ENCODE measurements at regions not wholly inside any gene's neighbourhood (a gene's known extent, or its start where the extent isn't known, plus 50 kb on each side); places are given as distances from the start of the nearest gene placed in this dataset.

DNA sequence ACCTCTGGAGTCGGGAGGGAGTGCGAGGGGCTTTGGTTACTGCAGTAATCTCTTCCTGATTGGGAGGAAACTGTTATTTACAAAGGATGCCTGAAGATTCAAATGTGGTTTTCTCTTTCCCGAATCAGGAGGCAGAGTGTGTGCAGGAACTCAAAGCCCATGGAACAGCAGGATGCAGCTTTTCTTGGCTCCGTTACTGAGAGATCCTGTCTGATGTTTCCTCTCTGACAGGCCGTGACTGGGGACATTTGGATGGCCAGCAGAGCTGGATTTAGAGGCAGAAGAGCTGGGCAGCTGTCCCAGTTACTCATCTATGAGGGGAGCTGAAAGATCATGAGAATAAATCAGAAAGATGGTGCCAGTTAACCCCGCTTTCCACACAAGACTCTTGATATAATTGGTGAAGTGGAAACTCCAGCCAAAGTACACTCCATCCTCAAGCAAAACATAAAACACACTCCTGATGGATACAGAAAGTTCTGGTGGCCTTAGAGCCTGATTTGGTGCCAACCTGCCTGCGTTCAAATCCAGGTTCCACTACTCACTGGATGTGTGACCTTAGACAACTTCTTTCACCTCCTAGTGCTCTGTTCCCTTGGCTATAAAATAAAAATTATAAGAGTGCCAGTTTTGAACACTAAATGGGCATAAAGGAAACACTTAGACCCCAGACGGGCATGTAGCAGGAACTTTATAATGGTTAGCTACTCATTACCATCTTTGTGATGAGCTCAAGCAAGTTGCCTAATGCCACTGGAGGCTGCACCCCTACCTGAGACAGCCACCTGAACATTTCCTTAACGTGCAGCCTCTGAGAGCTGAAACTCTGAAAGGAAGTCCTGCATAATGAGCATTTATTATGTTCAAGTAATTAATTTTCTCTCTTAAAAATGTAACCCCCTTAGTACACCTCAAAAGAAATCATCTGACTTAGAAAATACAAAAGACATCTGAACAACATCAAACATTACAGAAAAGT is 349.0 kb upstream of the GATB start:
- DNase-seq: no peak

DNA sequence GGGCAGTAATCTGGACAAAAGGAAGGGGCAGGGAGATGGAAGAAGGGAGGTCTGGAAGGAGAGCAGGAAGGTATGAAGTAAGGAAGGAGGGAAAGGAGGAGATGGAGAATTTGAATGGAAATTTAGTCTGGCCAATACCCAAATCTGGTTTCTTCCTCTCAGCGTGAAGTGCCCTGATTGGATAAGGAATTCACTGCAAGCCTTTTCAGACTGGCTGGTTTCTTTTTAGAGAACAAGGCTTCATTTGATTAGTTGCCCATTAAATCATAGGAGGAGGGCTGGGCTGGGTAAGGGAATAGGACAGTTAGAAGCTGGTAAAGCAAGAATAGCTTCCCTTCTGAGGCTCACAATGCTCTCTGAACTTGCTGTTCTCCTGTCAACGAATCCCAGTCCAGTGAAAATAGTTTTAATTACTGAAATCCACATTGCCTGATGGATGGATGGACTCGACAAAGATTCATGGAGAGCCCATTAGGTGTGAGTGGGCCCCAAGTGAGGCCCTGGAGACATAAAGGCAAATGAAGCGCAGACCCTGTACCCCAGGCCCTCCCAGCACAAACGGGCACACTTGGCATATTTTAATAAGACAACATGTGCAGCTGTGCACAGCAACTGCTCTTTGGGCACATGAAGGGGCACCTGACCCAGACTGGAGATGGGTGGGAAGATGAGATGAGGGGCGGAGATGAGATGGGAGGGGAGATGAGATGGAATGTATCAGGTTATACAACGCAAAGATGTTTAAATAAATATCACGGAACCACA is 347.1 kb upstream of the GATB start:
- DNase-seq: no peak

DNA sequence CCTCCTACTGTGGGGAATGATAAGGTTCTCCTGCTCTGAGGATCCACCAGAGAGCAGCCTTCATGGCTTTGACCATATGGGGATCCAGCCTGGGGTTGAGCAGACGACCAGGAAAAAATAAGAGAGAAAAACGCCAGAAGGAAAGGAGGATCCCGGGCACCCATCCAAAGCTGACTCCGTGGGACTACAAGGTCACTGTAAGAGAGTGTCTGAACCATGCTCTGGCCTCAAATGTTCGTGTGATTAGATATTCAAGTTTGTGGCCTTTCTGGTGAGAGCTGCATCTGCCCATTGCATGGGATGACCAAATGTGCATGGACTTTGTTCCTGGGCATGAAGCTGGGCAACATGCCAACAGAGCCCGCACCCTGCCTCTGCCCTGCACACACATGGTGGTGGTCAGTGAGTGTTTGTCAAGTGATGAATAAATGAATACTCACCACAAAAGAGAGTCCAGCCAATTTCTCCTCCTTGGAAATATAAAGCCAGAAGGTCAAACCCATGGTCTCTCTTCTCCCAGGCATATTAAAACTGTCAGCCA is 346.0 kb upstream of the GATB start:
- DNase-seq: no peak

DNA sequence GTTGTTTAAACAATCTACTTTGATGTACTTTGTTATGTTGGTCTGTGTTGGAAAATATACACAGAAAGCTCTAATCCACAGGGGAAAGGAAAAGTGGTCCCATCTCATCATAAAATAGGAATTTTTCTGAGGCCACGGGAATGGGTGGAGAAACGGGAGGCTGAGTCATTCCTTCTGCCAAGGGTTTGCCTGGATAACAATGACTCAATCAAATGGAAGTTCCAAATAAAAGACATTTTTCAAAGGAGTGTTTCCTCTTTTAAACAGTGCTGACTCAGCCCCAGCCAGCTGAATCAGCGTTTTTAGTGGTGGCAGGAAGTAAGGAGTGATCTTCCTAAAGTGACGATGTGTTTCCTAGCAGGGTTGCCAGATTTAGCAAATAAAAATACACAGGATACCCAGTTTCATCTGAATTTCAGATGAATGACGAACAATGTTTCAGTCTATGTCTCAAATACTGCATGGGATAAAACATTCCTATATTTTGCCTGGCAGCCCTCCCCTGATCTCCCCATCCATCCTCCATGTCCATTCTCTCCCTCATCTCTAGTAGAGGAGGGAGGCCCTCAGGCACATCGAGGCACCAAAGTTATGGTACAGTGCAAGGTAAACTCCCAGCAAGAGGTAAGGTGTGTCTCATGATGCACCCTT is 345.4 kb upstream of the GATB start:
- no peak for DNase-seq

DNA sequence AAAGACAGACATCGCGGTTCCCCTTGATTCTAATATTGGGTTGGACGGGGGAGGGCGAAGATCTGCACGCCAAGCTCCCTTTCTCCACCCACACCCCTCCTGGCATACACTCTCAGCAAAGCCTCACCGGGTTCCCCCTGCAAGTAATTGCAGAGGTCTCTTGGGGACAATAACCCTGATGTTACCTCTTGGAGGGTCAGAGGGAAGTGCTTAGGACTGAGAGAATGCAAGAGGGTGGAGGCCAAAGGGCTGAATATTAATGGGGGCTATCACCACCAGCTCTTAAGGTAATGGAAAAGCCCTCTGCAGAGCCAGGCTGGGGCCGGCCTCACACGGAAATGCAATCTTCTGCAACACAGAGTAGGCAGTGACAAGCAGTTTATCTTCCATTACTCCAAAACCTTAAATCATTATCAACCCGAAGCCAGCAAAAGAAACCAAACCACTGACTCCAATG is 344.1 kb upstream of the GATB start:
- no peak for DNase-seq

DNA sequence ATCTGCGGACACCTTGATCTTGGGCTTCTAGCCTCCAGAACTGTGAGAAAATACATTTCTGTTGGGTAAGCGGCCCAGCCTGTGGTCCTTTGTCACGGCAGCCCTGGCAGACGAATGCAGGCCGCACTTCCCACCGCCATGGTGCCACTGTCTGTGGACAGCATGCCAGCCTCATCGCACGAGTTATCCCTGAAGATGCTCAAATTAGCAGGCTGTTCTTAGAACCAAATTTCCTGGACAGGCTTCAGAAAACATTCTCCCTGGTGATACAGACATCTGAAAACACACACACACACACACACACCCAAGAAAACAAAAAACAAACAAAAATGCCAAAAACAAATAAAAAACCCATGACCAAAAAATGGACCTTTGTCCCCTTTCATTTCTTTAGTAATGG is 343.5 kb upstream of the GATB start:
- no peak for DNase-seq

DNA sequence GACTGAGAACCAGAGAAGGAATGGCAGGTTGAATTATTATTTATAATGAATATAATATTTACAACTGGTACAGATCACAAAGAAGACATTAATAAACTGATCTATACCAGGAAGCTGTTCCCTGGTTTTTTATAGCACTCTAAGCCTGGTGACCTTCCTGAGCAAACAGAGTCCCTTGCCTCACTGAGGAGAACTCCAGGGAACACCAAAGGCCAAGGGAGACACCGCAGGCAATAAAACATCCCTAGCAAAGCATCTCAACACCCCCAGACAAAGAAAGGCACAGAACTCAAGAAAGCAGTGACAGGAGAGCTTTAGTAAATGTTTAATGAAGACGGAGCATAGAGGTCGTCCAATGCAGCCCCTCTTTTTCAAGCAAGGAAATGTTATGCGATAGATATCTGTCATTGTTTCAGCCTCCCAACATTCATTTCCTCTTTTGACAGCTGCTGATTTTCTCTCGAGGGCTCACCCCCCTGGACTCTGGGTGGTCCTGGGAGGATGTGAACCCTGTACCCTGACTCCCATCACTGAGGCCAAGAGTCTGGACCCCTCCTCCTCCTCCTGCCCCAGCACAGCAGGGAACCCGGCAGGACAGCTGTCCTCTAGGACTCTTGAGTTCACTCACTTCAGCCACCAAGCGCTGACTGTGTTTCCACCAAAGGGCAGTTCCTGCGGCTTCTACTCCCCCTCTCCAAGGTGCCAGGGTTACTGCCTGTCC is 342.5 kb upstream of the GATB start:
- DNase-seq: no peak

DNA sequence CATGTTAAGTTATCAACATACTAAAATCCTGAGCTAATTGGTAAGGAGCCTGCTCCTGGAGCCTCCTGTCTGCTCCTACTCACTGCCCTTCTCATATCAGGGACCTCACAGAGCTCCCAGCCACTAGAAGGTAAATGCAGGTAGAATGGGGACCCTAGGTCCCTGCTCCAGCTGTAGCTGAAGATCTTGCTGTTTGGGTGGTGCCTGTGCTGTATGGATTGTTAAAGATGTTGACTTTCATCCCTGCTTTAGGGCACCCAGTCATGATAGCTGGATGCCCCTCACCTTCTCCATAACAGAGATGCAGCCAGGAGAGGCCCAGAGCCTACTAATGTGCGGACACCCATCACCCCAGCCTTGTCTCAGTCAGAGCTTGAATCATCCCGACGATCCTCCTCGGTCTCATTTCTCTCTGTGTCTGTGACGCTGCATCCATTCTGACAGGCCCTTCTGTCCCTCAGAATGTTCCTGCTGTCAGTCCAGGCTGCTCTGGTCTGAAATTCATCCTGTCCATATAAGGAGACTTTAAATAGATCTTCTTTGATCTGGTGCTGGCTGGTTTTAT is 341.7 kb upstream of the GATB start:
- no peak for DNase-seq

DNA sequence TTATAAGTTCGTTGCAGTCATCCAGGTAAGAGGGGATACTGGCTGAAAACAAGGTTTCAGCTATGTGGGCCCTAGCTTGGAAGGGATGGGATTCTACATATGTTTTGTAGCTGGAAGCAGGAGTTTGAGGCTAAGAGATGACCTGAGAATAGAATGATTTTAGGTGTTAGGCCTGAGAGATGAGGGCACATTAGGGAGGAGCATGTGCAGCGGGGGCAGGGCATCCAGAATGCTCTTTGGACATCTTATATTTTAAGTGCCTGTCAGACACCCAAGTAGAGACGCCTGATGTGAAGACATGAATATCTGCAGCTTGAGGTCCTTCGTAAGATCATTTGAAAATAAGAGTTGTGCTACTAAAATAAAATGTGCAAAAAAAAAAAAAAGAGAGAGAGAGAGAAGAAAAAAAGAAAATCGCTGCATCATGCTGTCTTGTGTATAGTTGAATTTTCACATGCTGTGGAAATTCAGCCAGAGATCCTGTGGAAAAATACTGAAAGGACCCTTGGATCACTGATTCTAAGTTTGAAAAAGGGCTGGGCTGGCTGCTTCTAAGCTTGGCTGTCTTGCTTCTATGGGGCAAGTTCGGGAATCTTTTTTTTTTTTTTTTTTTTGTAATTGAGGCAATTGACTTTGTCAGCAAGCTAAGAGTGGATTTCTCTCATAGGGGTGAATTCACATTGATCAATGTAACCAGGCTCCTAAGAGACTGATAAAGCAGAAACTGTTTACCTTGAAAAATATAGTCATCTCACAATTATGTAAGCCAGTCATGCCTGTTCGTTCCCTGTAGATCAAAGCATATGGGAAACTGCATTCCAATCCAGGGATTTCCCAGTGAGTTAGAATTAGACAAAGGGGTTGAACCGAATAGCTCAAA is 341.0 kb upstream of the GATB start:
- DNase-seq: no peak

DNA sequence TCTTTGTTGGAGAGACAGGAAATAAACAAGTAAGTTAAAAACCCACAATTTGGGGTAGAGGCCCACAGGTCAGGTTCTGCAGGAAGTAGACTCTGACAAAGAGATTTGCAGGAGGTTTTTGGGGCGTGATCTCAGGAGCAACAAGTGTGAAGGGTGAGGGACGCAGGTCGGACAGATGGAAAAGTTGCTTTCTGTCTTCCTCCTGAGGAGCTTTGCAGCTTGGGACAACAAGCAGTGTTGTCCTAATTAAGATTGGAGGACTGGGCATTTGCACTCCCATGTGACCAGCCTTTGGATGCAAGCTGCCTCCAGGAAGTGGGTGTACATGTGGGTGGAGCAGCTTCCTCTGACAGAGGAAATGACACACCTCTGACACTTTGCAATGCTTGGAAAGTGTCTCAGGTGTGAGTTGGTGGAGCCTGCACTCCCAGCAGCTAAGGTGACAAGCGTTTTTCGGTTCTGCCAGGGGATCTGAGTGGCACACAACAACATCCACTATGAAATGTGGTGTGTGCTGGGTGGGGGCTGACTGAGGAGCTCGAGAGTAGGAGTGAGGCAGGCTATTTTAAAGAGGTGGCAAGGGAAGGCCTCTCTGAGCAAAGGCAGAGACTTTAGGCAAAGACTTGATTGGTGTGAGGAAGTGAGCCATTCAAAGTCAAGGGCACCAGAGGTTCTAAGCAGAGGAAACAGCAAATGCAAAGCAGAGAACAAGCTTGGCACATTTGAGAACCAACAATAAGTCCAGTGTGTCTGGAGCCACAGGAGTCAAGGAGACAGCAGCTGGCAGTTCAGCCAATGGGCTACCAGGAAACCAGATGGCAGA is 339.8 kb upstream of the GATB start:
- DNase-seq: peak; percentile 77

DNA sequence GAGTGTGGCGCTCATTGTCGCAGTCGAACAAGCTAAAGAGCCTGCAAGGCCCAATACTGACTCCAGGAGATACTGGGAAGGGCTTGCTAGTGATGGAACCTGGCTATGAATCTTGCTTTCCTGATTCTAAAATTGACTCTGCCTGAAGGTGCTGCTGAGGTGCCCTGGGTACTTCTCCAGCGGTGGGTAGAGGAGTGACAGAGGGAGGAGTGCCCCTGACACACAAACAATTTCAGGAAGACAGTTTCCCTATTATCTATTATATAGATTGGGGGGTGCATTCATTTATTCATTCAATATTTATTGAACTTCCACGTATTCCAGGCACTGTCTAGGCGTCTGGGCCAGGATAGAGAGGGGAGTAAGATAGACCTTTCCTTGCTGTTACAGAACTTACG is 339.2 kb upstream of the GATB start:
- no peak for DNase-seq

DNA sequence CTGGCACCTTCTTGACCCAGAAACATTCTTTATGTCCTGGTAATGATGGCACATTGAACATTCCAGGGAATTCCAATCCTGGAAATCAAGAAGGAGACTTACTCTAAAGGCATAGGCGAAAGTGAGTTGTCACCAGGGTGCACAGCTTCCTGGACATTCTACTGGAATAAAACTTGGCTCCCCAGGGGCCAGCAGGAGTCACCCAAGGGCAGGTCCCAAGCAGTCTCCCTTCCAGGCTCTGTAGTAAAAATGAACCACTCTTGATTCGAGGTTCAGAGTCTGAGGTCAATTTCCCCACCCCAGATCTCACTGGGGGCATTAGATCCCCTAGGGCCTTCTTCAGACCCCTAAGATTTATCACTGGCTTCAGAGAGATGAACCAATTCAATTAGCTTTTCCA is 338.7 kb upstream of the GATB start:
- DNase-seq: no peak

DNA sequence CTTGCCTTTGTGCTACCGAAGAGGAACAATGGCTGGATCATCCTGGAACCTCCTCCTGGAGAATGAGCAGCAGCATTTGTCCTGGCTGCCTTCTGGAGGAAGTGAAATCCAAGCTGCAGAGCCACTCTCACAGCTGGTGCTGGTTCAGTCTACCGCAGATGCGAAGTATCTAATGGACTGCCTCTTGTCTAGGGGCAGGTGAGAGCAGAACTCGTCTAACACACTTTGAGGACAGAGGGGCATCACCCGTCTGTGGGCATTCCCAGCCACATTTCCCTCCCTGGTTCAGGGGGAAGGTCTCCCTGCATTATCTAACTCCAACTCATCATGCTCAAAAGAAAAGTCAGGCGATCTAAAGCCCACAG is 338.2 kb upstream of the GATB start:
- DNase-seq: no peak

DNA sequence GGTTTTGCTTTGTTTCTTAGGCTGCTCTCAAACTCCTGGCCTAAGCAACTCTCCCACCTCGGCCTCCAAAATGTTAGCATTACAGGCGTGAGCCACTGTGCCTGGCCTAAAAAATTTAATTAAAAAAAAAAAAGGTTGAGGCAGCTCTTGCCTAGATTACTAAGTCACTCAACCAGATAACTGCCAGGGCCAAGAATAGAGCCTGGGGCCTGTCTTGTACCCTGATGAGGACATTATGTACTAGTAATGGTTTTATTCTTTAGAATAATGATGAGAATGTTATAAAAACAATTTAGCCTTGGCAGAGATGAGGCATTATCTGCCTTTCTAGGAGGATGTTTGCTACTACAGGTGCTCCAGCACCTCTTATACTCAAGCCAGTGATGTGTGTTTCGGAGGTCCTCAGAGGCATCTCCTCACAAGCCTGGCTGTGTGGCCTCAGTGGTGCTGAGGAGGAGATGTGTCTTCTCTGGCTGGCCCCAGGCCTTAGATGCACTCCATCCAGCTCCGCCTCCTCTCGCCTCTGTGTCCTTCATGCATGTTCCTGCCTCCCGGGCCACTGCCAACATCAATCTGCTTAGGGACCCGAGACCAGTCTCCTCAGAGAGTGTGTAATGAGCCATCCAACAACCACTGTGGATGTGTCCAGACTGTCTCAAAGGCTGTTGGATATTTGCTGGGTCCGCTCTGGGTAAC is 337.7 kb upstream of the GATB start:
- no peak for DNase-seq

DNA sequence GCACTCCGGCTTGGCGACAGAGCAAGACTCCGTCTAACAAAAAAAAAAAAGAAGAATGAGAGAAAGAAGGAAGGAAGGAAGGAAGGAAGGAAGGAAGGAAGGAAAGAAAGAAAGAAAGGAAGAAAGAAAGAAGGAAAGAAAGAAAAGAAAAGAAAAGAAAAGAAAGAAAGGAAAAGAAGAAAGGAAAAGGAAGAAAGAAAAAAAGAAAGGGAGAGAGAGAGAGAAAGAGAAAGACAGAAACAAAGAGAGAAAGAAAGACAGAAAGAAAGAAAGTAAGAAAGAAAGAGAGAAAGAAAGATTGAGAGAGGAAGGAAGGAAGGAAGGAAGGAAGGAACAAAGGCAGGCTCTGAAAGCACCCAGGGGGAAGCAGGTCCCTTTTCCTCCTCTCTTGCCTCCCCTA is 336.6 kb upstream of the GATB start:
- DNase-seq: no peak

DNA sequence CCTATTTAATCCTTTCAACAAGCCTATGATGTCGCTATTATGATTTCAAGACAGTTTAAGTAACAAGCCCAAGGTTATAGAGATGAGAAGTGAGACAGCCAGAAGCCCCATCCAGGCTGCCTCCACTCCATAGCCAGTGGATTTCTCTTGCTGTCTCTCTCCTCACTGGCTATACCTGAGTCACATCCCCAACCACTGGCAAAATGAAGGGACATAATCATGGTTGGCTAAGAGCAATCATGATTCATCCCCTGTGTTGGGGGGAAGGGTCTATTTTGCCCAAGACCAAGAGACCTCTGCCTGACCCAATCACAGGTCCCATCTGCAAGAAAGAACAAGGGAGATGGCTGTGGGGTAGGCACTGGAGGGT is 334.9 kb upstream of the GATB start:
- no peak for DNase-seq

DNA sequence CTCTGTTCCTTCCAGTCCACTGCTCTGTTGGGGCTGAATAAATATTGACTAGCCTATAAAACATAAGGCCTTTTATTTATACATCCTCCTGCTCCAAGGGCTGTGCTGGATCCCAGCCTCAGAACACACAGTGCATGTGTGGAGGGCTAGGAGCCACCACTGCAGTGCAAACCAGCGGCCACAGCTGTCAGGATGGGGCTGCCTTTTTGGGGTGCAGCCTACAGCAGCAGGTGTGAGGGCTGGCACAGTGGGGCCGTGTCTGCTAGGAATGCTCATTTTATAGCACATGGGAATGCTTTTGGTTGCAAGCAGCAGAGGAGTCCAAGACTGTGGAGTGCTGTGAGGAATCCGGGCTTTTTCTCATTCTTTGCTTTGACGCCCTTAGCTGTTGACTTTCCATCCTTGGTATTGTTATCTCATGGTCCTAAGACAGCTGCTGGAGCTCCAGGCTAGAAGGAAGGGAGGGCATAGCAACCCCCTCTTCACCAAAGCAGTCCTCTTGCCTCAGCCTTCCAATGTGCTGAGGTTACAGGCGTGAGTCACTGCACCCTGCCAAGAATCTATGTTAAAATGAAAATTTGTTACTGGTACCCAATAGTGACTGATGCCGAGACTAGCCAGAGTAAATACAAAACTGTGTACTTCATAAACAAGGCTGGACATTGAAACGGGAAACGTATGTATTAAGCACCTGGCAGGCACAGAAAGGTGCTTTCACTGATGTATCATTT is 334.3 kb upstream of the GATB start:
- DNase-seq: no peak

DNA sequence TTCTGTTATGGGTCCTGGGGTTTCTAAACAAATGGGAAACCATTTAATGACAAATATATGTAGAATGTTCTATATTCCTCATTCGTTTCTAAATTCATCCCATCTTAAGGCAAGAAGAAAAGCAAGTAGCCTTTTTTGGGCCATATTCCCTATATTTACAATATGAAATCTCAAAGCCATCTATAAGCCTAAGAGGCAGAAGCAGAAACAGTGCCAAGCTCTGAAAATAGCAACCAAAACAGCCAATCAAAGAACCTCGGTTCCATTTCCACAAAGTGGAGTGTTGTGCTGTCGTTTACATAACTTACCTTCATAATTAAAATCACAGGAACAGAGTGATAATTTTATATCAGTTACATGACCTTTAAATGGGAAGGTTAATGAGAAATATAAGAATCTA is 330.6 kb upstream of the GATB start:
- DNase-seq: no peak

DNA sequence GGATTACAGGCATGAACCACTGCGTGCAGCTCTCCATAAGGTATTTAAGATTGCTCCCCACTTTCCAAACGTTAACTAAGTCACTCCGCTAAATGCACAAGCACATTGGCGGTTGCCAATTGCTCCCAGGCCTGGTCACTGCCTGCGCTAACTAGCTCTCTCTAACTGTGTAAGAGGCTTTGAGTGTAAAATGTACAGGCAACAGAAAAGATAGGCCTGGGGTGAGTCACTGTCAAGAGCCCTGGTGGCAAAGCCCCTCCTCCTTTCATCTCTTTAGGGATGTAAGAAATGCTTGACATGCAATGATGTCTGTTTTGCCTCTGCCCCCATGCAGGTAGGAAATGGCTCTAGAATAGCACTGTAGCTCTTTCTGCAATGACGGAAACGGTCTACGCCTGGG is 329.7 kb upstream of the GATB start:
- peak; percentile 34 for DNase-seq

All from activated gamma-delta T cell treated with Interleukin-2 at 50 U/mL for 16 hours (primary cell).